ENCODE measurements at regions not wholly inside any gene's neighbourhood (a gene's known extent, or its start where the extent isn't known, plus 50 kb on each side); places are given as distances from the start of the nearest gene placed in this dataset.

DNA sequence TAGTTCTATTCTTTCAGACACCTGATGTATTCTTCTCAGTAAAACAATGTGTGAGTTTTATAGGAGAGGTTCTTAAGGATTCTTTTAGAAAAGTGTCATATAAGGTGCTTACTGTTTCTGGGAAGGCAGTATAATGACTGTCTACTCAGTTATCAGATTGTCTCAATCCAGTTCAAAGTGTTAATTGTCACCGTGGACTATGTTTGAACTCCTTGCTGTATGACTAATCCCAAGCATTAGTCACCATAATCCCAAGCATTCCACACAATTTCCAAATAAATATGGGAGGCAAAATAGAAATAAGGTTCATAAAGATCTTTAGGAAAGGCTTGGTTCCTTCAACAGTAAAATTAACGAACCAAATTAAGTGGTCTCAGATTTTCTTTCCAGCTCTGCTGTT, 342.1 kb upstream of the NR5A2 start:
- TF ChIP-seq, protein P1, sequence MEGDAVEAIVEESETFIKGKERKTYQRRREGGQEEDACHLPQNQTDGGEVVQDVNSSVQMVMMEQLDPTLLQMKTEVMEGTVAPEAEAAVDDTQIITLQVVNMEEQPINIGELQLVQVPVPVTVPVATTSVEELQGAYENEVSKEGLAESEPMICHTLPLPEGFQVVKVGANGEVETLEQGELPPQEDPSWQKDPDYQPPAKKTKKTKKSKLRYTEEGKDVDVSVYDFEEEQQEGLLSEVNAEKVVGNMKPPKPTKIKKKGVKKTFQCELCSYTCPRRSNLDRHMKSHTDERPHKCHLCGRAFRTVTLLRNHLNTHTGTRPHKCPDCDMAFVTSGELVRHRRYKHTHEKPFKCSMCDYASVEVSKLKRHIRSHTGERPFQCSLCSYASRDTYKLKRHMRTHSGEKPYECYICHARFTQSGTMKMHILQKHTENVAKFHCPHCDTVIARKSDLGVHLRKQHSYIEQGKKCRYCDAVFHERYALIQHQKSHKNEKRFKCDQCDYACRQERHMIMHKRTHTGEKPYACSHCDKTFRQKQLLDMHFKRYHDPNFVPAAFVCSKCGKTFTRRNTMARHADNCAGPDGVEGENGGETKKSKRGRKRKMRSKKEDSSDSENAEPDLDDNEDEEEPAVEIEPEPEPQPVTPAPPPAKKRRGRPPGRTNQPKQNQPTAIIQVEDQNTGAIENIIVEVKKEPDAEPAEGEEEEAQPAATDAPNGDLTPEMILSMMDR (IDR thresholded peaks at IDR 0.05), result no peak
- no peak for TF ChIP-seq POLR2A (IDR thresholded peaks at IDR 0.05)
